DND-41 (cell line): ENCODE measurements at regions not wholly inside any gene's neighbourhood (a gene's known extent, or its start where the extent isn't known, plus 50 kb on each side); places are given as distances from the start of the nearest gene placed in this dataset.

Source experiments
- ATAC-seq: fragments of 200-7000 bp; cut with Tn5 transposase; 3 replicates; pipeline ENCODE4 v1.9.1; 2021; ENCODE audit warnings: low read depth; ENCODE audit not compliant: insufficient read depth
- DNase-seq: peaks from one replicate; pipeline ENCODE4 v3.0.0-alpha.2; 2020
- H2AFZ ChIP-seq: 2 replicates; pipeline ENCODE4 v1.6.0; 2012; ENCODE audit warnings: low read depth, low read length
- H3K27ac ChIP-seq: 2 replicates; pipeline ENCODE4 v1.5.1; 2012; ENCODE audit warnings: low read length, inconsistent platforms
- H3K27me3 ChIP-seq: fragments of 200-600 bp; sonication (generic); 2 replicates; pipeline ENCODE4 v1.6.0; 2012; ENCODE audit warnings: low read length, mild to moderate bottlenecking, inconsistent platforms; ENCODE audit not compliant: insufficient read depth, poor library complexity
- H3K36me3 ChIP-seq: 2 replicates; pipeline ENCODE4 v1.5.1; 2012; ENCODE audit warnings: low read length, inconsistent platforms; ENCODE audit not compliant: insufficient read depth
- H3K4me1 ChIP-seq: 2 replicates; pipeline ENCODE4 v1.5.1; 2012; ENCODE audit warnings: mild to moderate bottlenecking, low read length; ENCODE audit not compliant: insufficient read depth
- H3K4me2 ChIP-seq: 2 replicates; pipeline ENCODE4 v1.6.0; 2012; ENCODE audit warnings: mild to moderate bottlenecking, moderate library complexity, low read length, inconsistent platforms; ENCODE audit not compliant: insufficient read depth
- H3K4me3 ChIP-seq, 2 experiments: fragments of 200-600 bp in 1 of 2; shearing (Covaris generic) in 1 of 2; 2 replicates each; pipeline ENCODE4 v1.5.1; 2012 to 2016; ENCODE audit warnings: inconsistent platforms in 2 of 2, low read length in 2 of 2, mild to moderate bottlenecking in 2 of 2, low read depth in 1 of 2, moderate library complexity in 1 of 2
- H3K79me2 ChIP-seq: 2 replicates; pipeline ENCODE4 v1.6.0; 2012; ENCODE audit warnings: low read length, inconsistent platforms; ENCODE audit not compliant: insufficient read depth
- H3K9ac ChIP-seq: 2 replicates; pipeline ENCODE4 v1.6.0; 2012; ENCODE audit warnings: low read depth, mild to moderate bottlenecking, inconsistent platforms, low read length, moderate library complexity
- H3K9me3 ChIP-seq: 2 replicates; pipeline ENCODE4 v1.5.1; 2012; ENCODE audit warnings: low read length, moderate library complexity, mild to moderate bottlenecking, inconsistent platforms; ENCODE audit not compliant: insufficient read depth, severe bottlenecking
- H4K20me1 ChIP-seq: 2 replicates; pipeline ENCODE4 v1.6.0; 2012; ENCODE audit warnings: low read length; ENCODE audit not compliant: insufficient read depth
- CTCF ChIP-seq: IDR thresholded peaks from 2 replicates; pipeline ENCODE4 v1.5.1; 2012; ENCODE audit warnings: borderline replicate concordance, low read length, moderate library complexity, mild to moderate bottlenecking; ENCODE audit not compliant: poor library complexity, severe bottlenecking; ENCODE audit errors: extremely low read depth
- EZH2 ChIP-seq: IDR thresholded peaks from 3 replicates; pipeline ENCODE4 v1.6.1; 2012; ENCODE audit warnings: borderline replicate concordance, low read depth, mild to moderate bottlenecking, moderate library complexity, low read length, inconsistent platforms; ENCODE audit not compliant: severe bottlenecking

- Histone ChIP-seq H3K36me3 (no peaks in the 10 kb centered on the region), H3K79me2 (no peaks in the 10 kb centered on the region), H3K27ac (no peak overlapping the region), H3K9me3 (no peaks in the 10 kb centered on the region), H3K4me1 (no peaks in the 10 kb centered on the region), H2AFZ (no peak overlapping the region), H3K27me3 (no peaks in the 10 kb centered on the region), H4K20me1 (no peaks in the 10 kb centered on the region), H3K4me2 (no peak overlapping the region), H3K9ac (no peak overlapping the region), H3K4me3 (no peak overlapping the region)
- TF ChIP-seq EZH2: no peak
- ATAC-seq (no peak), DNase-seq (no peak)
These were observed 202.8 kb upstream of the JAG1 start for GRCh38 chr20:10876558-10876957.

- no peaks in the 10 kb centered on the region for H3K79me2 ChIP-seq
- no peaks in the 10 kb centered on the region for H3K4me1 ChIP-seq
- no peak for TF ChIP-seq EZH2
- no peak for TF ChIP-seq CTCF
- no peak overlapping the region for H3K27ac ChIP-seq
- H3K4me2 ChIP-seq: no peak overlapping the region
- no peak overlapping the region for H3K9ac ChIP-seq
- no peaks in the 10 kb centered on the region for H3K27me3 ChIP-seq
- no peaks in the 10 kb centered on the region for H3K36me3 ChIP-seq
- ATAC-seq (no peak), DNase-seq (no peak)
- no peaks in the 10 kb centered on the region for H4K20me1 ChIP-seq
- H2AFZ ChIP-seq: no peak overlapping the region
- no peaks in the 10 kb centered on the region for H3K9me3 ChIP-seq
- no peak overlapping the region for H3K4me3 ChIP-seq
These were observed 203.5 kb upstream of the JAG1 start for GRCh38 chr20:10877342-10877741.

- no peak overlapping the region for H3K9ac ChIP-seq
- H3K27ac ChIP-seq: no peak overlapping the region
- no peaks in the 10 kb centered on the region for H3K9me3 ChIP-seq
- H2AFZ ChIP-seq: no peak overlapping the region
- no peaks in the 10 kb centered on the region for H3K4me1 ChIP-seq
- ATAC-seq (no peak), DNase-seq (no peak)
- H3K27me3 ChIP-seq: no peaks in the 10 kb centered on the region
- H3K79me2 ChIP-seq: no peaks in the 10 kb centered on the region
- no peaks in the 10 kb centered on the region for H4K20me1 ChIP-seq
- no peaks in the 10 kb centered on the region for H3K36me3 ChIP-seq
- H3K4me3 ChIP-seq: no peak overlapping the region
- TF ChIP-seq CTCF (no peak), EZH2 (no peak)
- H3K4me2 ChIP-seq: no peak overlapping the region
These were observed 209.4 kb upstream of the JAG1 start for GRCh38 chr20:10883166-10883565.

GRCh38 chr20:10893321-10893720 lies 219.5 kb upstream of the JAG1 start:
- Histone ChIP-seq H3K4me1 (no peaks in the 10 kb centered on the region), H3K36me3 (no peaks in the 10 kb centered on the region), H4K20me1 (no peaks in the 10 kb centered on the region), H2AFZ (no peak overlapping the region), H3K9ac (no peak overlapping the region), H3K27me3 (no peaks in the 10 kb centered on the region), H3K9me3 (no peaks in the 10 kb centered on the region), H3K79me2 (no peaks in the 10 kb centered on the region), H3K4me2 (no peak overlapping the region), H3K4me3 (no peak overlapping the region), H3K27ac (no peak overlapping the region)
- ATAC-seq (no peak), DNase-seq (no peak)
- no peak for TF ChIP-seq EZH2
- no peak for TF ChIP-seq CTCF
